ENCODE measurements at regions not wholly inside any gene's neighbourhood (a gene's known extent, or its start where the extent isn't known, plus 50 kb on each side); places are given as distances from the start of the nearest gene placed in this dataset.

DNA sequence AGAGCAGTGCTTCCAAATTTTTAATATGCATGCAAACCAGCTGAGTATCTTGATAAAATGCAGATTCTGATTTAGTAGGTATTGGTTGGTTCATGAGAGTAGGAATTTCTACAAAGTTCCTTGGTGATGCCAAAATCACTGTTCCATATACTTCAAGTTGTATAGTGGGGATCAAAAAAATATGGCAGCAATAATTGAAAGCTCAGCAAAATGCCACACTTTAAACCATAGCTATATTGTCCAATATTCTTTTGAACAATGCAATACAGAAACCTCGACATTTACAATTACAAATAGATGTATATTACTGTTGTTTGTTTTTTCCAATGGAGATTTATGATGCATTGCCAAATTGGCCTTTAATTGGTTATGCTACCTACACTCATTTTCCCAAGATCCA lies 55.7 kb upstream of the NCAM2 start:
- no peak overlapping the region for H3K4me3 Mint-ChIP-seq (ENCODE audit: unreplicated experiment)
- H3K9ac ChIP-seq (ENCODE audit: low read length): no peak overlapping the region
- H3K27ac ChIP-seq (ENCODE audit: low read depth, low read length): no peak overlapping the region
- no peak overlapping the region for H3K4me2 ChIP-seq (ENCODE audit: low read length)
- H3K9me3 ChIP-seq (ENCODE audit: insufficient read depth, low read depth, low read length): no peaks in the 10 kb centered on the region
- H3K27ac Mint-ChIP-seq (ENCODE audit: unreplicated experiment): no peak overlapping the region
- no peak for DNase-seq (ENCODE audit: low read depth)
- H3K9me3 Mint-ChIP-seq (ENCODE audit: unreplicated experiment): no peaks in the 10 kb centered on the region
- H3K4me3 ChIP-seq (ENCODE audit: insufficient read depth, low read depth, low read length): no peak overlapping the region
- no peak for TF ChIP-seq EZH2 (IDR thresholded peaks at IDR 0.05; ENCODE audit: insufficient read depth, low read length)
- TF ChIP-seq, protein P1, sequence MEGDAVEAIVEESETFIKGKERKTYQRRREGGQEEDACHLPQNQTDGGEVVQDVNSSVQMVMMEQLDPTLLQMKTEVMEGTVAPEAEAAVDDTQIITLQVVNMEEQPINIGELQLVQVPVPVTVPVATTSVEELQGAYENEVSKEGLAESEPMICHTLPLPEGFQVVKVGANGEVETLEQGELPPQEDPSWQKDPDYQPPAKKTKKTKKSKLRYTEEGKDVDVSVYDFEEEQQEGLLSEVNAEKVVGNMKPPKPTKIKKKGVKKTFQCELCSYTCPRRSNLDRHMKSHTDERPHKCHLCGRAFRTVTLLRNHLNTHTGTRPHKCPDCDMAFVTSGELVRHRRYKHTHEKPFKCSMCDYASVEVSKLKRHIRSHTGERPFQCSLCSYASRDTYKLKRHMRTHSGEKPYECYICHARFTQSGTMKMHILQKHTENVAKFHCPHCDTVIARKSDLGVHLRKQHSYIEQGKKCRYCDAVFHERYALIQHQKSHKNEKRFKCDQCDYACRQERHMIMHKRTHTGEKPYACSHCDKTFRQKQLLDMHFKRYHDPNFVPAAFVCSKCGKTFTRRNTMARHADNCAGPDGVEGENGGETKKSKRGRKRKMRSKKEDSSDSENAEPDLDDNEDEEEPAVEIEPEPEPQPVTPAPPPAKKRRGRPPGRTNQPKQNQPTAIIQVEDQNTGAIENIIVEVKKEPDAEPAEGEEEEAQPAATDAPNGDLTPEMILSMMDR (IDR thresholded peaks at IDR 0.05; ENCODE audit: insufficient read depth, low read depth, low read length): no peak
- H3K4me1 ChIP-seq (ENCODE audit: insufficient read depth, low read length): no peaks in the 10 kb centered on the region
- FAIRE-seq: no peak
- no peaks in the 10 kb centered on the region for H4K20me1 ChIP-seq (ENCODE audit: insufficient read depth, low read length)
- no peaks in the 10 kb centered on the region for H3K27me3 ChIP-seq (ENCODE audit: insufficient read depth, low read length)
- no peaks in the 10 kb centered on the region for H3K4me1 Mint-ChIP-seq (ENCODE audit: low read depth, unreplicated experiment)
- H2AFZ ChIP-seq (ENCODE audit: low read depth, low read length): no peak overlapping the region
- no peaks in the 10 kb centered on the region for H3K27me3 Mint-ChIP-seq (ENCODE audit: low read depth, unreplicated experiment)
- H3K36me3 ChIP-seq (ENCODE audit: insufficient read depth, low read length): no peaks in the 10 kb centered on the region
- no peaks in the 10 kb centered on the region for H3K79me2 ChIP-seq (ENCODE audit: insufficient read depth, low read length)
- no peaks in the 10 kb centered on the region for H3K36me3 Mint-ChIP-seq (ENCODE audit: low read depth, unreplicated experiment)

DNA sequence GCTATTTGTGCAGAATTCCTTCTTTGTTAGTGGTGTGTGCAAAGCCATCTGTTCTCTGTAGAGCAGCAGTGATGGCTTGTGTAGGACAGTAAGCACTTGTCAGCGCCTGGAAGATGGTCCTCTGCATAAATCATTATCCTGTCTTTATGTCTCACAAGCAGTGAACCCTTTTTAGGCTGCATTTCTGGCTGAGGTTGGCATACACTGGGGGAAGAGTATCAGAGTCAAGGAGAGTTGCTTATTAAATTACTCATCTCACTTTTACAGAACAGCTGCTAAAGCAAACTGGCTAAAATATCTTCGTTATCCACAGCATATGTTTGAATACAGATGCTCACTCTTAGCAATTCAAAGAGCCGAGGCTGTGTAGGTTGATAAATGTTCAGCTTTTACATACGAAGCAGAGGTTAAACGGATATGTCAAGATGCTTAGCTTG lies 54.6 kb upstream of the NCAM2 start:
- Mint-ChIP-seq H3K27ac (ENCODE audit: unreplicated experiment) (no peak overlapping the region), H3K36me3 (ENCODE audit: low read depth, unreplicated experiment) (no peaks in the 10 kb centered on the region), H3K4me1 (ENCODE audit: low read depth, unreplicated experiment) (no peaks in the 10 kb centered on the region), H3K27me3 (ENCODE audit: low read depth, unreplicated experiment) (no peaks in the 10 kb centered on the region), H3K4me3 (ENCODE audit: unreplicated experiment) (no peak overlapping the region), H3K9me3 (ENCODE audit: unreplicated experiment) (no peaks in the 10 kb centered on the region)
- Histone ChIP-seq H3K4me2 (ENCODE audit: low read length) (no peak overlapping the region), H4K20me1 (ENCODE audit: insufficient read depth, low read length) (no peaks in the 10 kb centered on the region), H3K27ac (ENCODE audit: low read depth, low read length) (no peak overlapping the region), H3K9me3 (ENCODE audit: insufficient read depth, low read depth, low read length) (no peaks in the 10 kb centered on the region), H3K9ac (ENCODE audit: low read length) (no peak overlapping the region), H2AFZ (ENCODE audit: low read depth, low read length) (no peak overlapping the region), H3K4me3 (ENCODE audit: insufficient read depth, low read depth, low read length) (no peak overlapping the region), H3K36me3 (ENCODE audit: insufficient read depth, low read length) (no peaks in the 10 kb centered on the region), H3K27me3 (ENCODE audit: insufficient read depth, low read length) (no peaks in the 10 kb centered on the region), H3K79me2 (ENCODE audit: insufficient read depth, low read length) (no peaks in the 10 kb centered on the region), H3K4me1 (ENCODE audit: insufficient read depth, low read length) (no peaks in the 10 kb centered on the region)
- no peak for DNase-seq (ENCODE audit: low read depth)
- no peak for TF ChIP-seq EZH2 (IDR thresholded peaks at IDR 0.05; ENCODE audit: insufficient read depth, low read length)
- TF ChIP-seq, protein P1 (IDR thresholded peaks at IDR 0.05; ENCODE audit: insufficient read depth, low read depth, low read length): no peak
- FAIRE-seq: no peak

DNA sequence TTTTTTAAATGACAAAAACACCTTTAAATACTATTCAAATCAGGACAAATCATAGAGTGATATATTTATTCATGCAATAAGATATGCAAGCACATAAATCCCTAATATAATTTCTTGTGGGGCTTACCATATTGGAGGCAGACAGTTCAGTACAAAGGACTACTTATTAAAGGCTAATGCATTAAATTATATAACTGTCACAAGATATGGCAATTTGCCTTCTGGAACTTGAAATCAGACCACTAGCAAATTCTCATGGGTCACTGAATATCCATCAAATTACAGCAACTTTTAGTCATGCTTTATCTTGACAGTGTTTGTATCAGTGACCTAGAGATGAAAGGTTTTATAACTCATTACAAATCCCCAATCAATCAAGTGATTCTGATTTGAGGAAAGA lies 54.1 kb upstream of the NCAM2 start:
- H3K9me3 Mint-ChIP-seq (ENCODE audit: unreplicated experiment): no peaks in the 10 kb centered on the region
- no peak for FAIRE-seq
- DNase-seq (ENCODE audit: low read depth): no peak
- Histone ChIP-seq H3K27ac (ENCODE audit: low read depth, low read length) (no peak overlapping the region), H3K4me3 (ENCODE audit: insufficient read depth, low read depth, low read length) (no peak overlapping the region), H3K36me3 (ENCODE audit: insufficient read depth, low read length) (no peaks in the 10 kb centered on the region), H3K4me2 (ENCODE audit: low read length) (no peak overlapping the region), H3K9ac (ENCODE audit: low read length) (no peak overlapping the region), H3K9me3 (ENCODE audit: insufficient read depth, low read depth, low read length) (no peaks in the 10 kb centered on the region), H3K79me2 (ENCODE audit: insufficient read depth, low read length) (no peaks in the 10 kb centered on the region), H2AFZ (ENCODE audit: low read depth, low read length) (no peak overlapping the region), H4K20me1 (ENCODE audit: insufficient read depth, low read length) (no peaks in the 10 kb centered on the region), H3K27me3 (ENCODE audit: insufficient read depth, low read length) (no peaks in the 10 kb centered on the region), H3K4me1 (ENCODE audit: insufficient read depth, low read length) (no peaks in the 10 kb centered on the region)
- no peak overlapping the region for H3K27ac Mint-ChIP-seq (ENCODE audit: unreplicated experiment)
- TF ChIP-seq, protein P1 (IDR thresholded peaks at IDR 0.05; ENCODE audit: insufficient read depth, low read depth, low read length): no peak
- no peak for TF ChIP-seq EZH2 (IDR thresholded peaks at IDR 0.05; ENCODE audit: insufficient read depth, low read length)
- H3K27me3 Mint-ChIP-seq (ENCODE audit: low read depth, unreplicated experiment): no peaks in the 10 kb centered on the region
- H3K36me3 Mint-ChIP-seq (ENCODE audit: low read depth, unreplicated experiment): no peaks in the 10 kb centered on the region
- no peak overlapping the region for H3K4me3 Mint-ChIP-seq (ENCODE audit: unreplicated experiment)
- no peaks in the 10 kb centered on the region for H3K4me1 Mint-ChIP-seq (ENCODE audit: low read depth, unreplicated experiment)

Data from astrocyte (in vitro differentiated cells and primary cell).